Nephron (organoid): ENCODE measurements at regions not wholly inside any gene's neighbourhood (a gene's known extent, or its start where the extent isn't known, plus 50 kb on each side); places are given as distances from the start of the nearest gene placed in this dataset.
A peak's percentile ranks its signal among the peaks of the same experiment; 100 is the strongest.
"Not testable (repeated sequence)": the region's sequence is repeated elsewhere in the genome, so short reads cannot be mapped to it uniquely, and the experiment has no call there.

Source experiments
- H3K27ac Mint-ChIP-seq, 3 experiments: 2 replicates each; pipeline ENCODE4 v1.8.0; 2020; ENCODE audit warnings: mixed read lengths in 3 of 3, mild to moderate bottlenecking in 2 of 3, moderate library complexity in 1 of 3
- H3K27me3 Mint-ChIP-seq: 2 replicates; pipeline ENCODE4 v1.8.0; 2021; ENCODE audit warnings: low read depth, mild to moderate bottlenecking, moderate library complexity, mixed read lengths
- H3K36me3 Mint-ChIP-seq: 2 replicates; pipeline ENCODE4 v1.8.0; 2020; ENCODE audit warnings: low read depth, mixed read lengths
- H3K4me1 Mint-ChIP-seq: 2 replicates; pipeline ENCODE4 v1.8.0; 2020; ENCODE audit warnings: mixed read lengths
- H3K4me3 Mint-ChIP-seq, 3 experiments: 2 replicates each; pipeline ENCODE4 v1.8.0; 2020; ENCODE audit warnings: mild to moderate bottlenecking in 3 of 3, mixed read lengths in 3 of 3, moderate library complexity in 2 of 3
- H3K9me3 Mint-ChIP-seq: 2 replicates; pipeline ENCODE4 v1.8.0; 2020; ENCODE audit warnings: mixed read lengths
- TF ChIP-seq, protein P1 (sequence below), 3 experiments: fragments of 200-600 bp; sonication (generic); IDR thresholded peaks; one replicate each; pipeline ENCODE4 v1.5.0; 2021; ENCODE audit warnings: antibody characterized with exemption in 3 of 3; ENCODE audit not compliant: unreplicated experiment in 3 of 3

- peaks cover 18% of the 10 kb centered on the region for H3K9me3 Mint-ChIP-seq
- TF ChIP-seq, protein P1, sequence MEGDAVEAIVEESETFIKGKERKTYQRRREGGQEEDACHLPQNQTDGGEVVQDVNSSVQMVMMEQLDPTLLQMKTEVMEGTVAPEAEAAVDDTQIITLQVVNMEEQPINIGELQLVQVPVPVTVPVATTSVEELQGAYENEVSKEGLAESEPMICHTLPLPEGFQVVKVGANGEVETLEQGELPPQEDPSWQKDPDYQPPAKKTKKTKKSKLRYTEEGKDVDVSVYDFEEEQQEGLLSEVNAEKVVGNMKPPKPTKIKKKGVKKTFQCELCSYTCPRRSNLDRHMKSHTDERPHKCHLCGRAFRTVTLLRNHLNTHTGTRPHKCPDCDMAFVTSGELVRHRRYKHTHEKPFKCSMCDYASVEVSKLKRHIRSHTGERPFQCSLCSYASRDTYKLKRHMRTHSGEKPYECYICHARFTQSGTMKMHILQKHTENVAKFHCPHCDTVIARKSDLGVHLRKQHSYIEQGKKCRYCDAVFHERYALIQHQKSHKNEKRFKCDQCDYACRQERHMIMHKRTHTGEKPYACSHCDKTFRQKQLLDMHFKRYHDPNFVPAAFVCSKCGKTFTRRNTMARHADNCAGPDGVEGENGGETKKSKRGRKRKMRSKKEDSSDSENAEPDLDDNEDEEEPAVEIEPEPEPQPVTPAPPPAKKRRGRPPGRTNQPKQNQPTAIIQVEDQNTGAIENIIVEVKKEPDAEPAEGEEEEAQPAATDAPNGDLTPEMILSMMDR (IDR thresholded peaks at IDR 0.05; ENCODE audit: unreplicated experiment in 3 of 3): no peak
- H3K36me3 Mint-ChIP-seq: peaks cover 6% of the 10 kb centered on the region
- peaks cover 17% of the 10 kb centered on the region for H3K4me1 Mint-ChIP-seq
- H3K4me3 Mint-ChIP-seq: no peak overlapping the region
- no peak overlapping the region for H3K27ac Mint-ChIP-seq
- H3K27me3 Mint-ChIP-seq: peaks cover 9% of the 10 kb centered on the region
Observed at GRCh38 chr10:35992107-35992506, 350.0 kb upstream of the FZD8 start.

DNA sequence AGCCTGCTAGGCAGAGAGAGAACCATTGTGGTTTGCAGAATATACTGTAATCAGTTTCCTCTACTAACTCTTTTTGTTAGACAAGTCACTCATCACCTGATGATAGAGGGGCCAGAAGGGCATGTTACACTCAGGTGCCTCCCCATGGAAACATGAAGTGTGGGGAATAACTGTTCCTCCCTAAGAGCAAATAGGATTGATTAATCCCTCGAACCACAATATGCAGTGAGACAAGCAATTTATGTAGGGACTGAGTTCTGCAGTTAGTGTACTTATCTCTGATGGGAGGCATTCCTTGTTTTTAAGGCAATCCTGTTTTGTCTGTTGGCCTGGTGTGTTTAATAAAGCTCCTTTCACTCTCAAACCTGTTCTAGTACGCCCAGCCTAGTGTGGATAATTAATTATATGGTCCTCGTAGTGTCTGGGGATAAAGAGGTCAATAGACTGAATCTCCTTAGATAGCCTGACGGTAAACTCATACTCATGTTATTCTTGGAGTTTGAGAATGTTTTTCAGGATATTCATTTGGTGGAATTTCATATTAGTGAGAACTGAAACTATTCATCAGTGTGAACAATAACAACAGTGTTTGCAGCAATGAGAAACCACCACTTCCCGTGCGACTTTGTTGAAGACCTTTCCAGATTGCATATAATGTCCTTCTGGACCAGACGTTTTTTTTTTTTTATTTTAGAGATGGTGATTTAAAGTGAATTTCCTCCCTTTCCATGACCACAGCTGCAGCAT is 344.8 kb upstream of the FZD8 start:
- Mint-ChIP-seq H3K27me3 (peaks cover 6% of the 10 kb centered on the region), H3K36me3 (peaks cover 6% of the 10 kb centered on the region), H3K27ac (peak overlapping the region; percentile 19 to 72 (median 23)), H3K4me3 (no peak overlapping the region), H3K4me1 (peaks cover 13% of the 10 kb centered on the region), H3K9me3 (peaks cover 18% of the 10 kb centered on the region)
- TF ChIP-seq, protein P1 (IDR thresholded peaks at IDR 0.05; ENCODE audit: unreplicated experiment in 3 of 3): no peak

GRCh38 chr10:35979116-35979515 is 337.0 kb upstream of the FZD8 start:
- no peaks in the 10 kb centered on the region for H3K36me3 Mint-ChIP-seq
- H3K27ac Mint-ChIP-seq: no peak overlapping the region
- no peaks in the 10 kb centered on the region for H3K4me1 Mint-ChIP-seq
- TF ChIP-seq, protein P1 (IDR thresholded peaks at IDR 0.05; ENCODE audit: unreplicated experiment in 3 of 3): no peak
- H3K9me3 Mint-ChIP-seq: peaks cover 7% of the 10 kb centered on the region
- peaks cover 21% of the 10 kb centered on the region for H3K27me3 Mint-ChIP-seq
- no peak overlapping the region for H3K4me3 Mint-ChIP-seq

DNA sequence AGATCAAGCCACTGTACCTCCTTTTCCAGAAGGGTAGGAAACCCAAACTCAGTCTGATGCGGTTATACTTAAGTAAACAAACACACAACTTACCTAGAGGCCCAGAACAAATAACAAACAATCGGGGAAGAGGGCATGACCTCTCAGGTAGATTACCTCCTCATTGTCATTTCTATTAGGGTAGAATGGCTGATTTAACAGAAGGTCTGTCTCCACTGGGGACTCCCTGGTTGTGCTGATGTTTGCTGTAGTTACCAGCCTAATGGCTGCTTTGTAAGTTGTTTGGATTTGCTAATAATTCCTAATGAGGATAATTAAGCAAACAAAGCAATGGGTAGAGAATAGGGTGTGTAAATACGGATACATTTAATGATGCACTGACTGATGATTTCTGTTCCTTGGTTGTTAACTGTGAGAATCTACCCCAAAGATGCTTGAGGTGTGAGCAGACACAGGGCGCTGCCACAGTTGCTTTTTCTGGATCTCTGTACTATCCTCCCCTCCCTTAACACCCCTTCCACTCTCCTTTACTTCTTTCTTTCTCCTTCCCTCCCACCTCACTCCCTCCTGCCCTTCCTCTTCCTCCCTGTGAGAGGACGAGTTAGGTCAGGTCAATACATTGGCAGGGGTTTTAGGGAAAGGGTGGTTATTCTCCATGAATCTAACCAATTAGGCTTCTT is 332.0 kb upstream of the FZD8 start:
- H3K36me3 Mint-ChIP-seq, H3K4me1 Mint-ChIP-seq, H3K4me3 Mint-ChIP-seq, H3K27ac Mint-ChIP-seq: not testable (repeated sequence)
- Mint-ChIP-seq H3K9me3 (peaks cover 14% of the 10 kb centered on the region), H3K27me3 (peaks cover 15% of the 10 kb centered on the region)

- Mint-ChIP-seq H3K9me3 (peaks cover 13% of the 10 kb centered on the region), H3K4me3 (no peak overlapping the region), H3K4me1 (no peaks in the 10 kb centered on the region), H3K36me3 (no peaks in the 10 kb centered on the region), H3K27me3 (peaks cover 15% of the 10 kb centered on the region), H3K27ac (no peak overlapping the region)
- TF ChIP-seq, protein P1 (IDR thresholded peaks at IDR 0.05; ENCODE audit: unreplicated experiment in 3 of 3): no peak
Observed at GRCh38 chr10:35972275-35972674, 330.2 kb upstream of the FZD8 start.

- TF ChIP-seq, protein P1 (IDR thresholded peaks at IDR 0.05; ENCODE audit: unreplicated experiment in 3 of 3): no peak
- peaks cover 15% of the 10 kb centered on the region for H3K27me3 Mint-ChIP-seq
- H3K9me3 Mint-ChIP-seq: peaks cover 13% of the 10 kb centered on the region
- H3K4me3 Mint-ChIP-seq: no peak overlapping the region
- H3K36me3 Mint-ChIP-seq: no peaks in the 10 kb centered on the region
- no peak overlapping the region for H3K27ac Mint-ChIP-seq
- no peaks in the 10 kb centered on the region for H3K4me1 Mint-ChIP-seq
Observed at GRCh38 chr10:35971397-35971796, 329.3 kb upstream of the FZD8 start.
